K562 (cell line): ENCODE measurements at regions not wholly inside any gene's neighbourhood (a gene's known extent, or its start where the extent isn't known, plus 50 kb on each side); places are given as distances from the start of the nearest gene placed in this dataset.

Experiments
- CEBPZ ChIP-seq: fragments of 150-350 bp; IDR thresholded peaks from 2 replicates; pipeline ENCODE4 v1.6.1; 2014; ENCODE audit warnings: low read depth, mild to moderate bottlenecking, low read length, borderline replicate concordance
- E2F1 ChIP-seq: sonication (generic); formaldehyde crosslinking; IDR thresholded peaks from 2 replicates; pipeline ENCODE4 v1.8.1; 2023; ENCODE audit warnings: mild to moderate bottlenecking, missing genetic modification reagents, moderate library complexity
- GTF2A2 ChIP-seq: IDR thresholded peaks from 2 replicates; pipeline ENCODE4 v1.6.1; 2016; ENCODE audit warnings: mild to moderate bottlenecking, missing genetic modification characterization, missing compliant biosample characterization
- MTA1 ChIP-seq: fragments of 450-650 bp; IDR thresholded peaks from 2 replicates; pipeline ENCODE4 v1.6.1; 2017; ENCODE audit warnings: borderline replicate concordance
- PHF8 ChIP-seq: fragments of 200-600 bp; sonication (generic); IDR thresholded peaks from 2 replicates; pipeline ENCODE4 v1.6.1; 2012; ENCODE audit warnings: mixed run types, mild to moderate bottlenecking, inconsistent platforms, low read length, moderate library complexity, borderline replicate concordance
- RBM39 ChIP-seq: fragments of 200-400 bp; formaldehyde crosslinking; optimal IDR thresholded peaks from 2 replicates; pipeline ENCODE3; 2018; ENCODE audit warnings: low read depth, low read length
- RFX5 ChIP-seq: IDR thresholded peaks from 2 replicates; pipeline ENCODE4 v1.6.1; 2011; ENCODE audit warnings: low read depth, mild to moderate bottlenecking, improper control_type of control experiment, low read length
- SP1 ChIP-seq: sonication (generic); formaldehyde crosslinking; IDR thresholded peaks from 2 replicates; pipeline ENCODE4 v1.8.1; 2022; ENCODE audit warnings: mild to moderate bottlenecking, missing genetic modification reagents
- TARDBP ChIP-seq: fragments of 450-650 bp; IDR thresholded peaks from 2 replicates; pipeline ENCODE4 v1.6.1; 2016
- USF2 ChIP-seq: sonication (generic); formaldehyde crosslinking; IDR thresholded peaks from 2 replicates; pipeline ENCODE4 v1.5.0; 2020; ENCODE audit warnings: missing genetic modification reagents

DNA sequence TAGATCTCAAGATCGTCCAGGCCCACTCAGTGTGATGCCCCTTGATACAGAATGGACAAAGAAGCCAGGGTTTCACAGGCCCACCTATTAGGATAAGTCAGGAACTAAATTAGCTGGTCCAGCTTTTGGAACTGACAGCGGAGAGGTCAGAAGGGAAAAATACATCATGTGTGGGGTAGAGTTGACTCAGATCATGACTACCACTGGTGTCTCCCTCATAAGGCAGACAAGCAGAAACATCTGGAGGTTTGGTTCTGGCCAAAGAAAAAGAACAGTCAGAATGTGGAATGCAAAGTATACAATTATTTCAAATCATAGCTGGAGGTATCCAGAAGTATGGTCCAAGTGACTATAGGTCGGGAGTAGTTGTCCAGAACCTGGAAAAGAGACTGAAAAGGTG is 621.1 kb upstream of the CELF2 start:
- TF ChIP-seq PHF8 = no peak
- no peak for TF ChIP-seq MTA1
- TF ChIP-seq CEBPZ = no peak
- no peak for TF ChIP-seq RFX5
- no peak for TF ChIP-seq E2F1 (CRISPR knock-in tag)
- no peak for TF ChIP-seq SP1
- no peak for TF ChIP-seq GTF2A2
- no peak for TF ChIP-seq USF2
- TF ChIP-seq TARDBP = no peak
- no peak for TF ChIP-seq RBM39
